ENCODE measurements at regions not wholly inside any gene's neighbourhood (a gene's known extent, or its start where the extent isn't known, plus 50 kb on each side); places are given as distances from the start of the nearest gene placed in this dataset.

GRCh38 chr9:32869404-32869803, 86.1 kb downstream of the TMEM215 start:
- no peaks in the 10 kb centered on the region for H3K9me3 ChIP-seq (ENCODE audit: control insufficient read depth, low read depth, low read length)
- H3K79me2 ChIP-seq (ENCODE audit: control insufficient read depth, insufficient read depth, low read length) = no peaks in the 10 kb centered on the region
- no peaks in the 10 kb centered on the region for H3K27me3 ChIP-seq (ENCODE audit: control insufficient read depth, extremely low read depth, insufficient read depth, low read length)
- H3K4me3 ChIP-seq (ENCODE audit: control insufficient read depth in 2 of 3, extremely low read depth in 1 of 3, insufficient read depth in 2 of 3, low read depth in 1 of 3, low read length in 3 of 3) = no peak overlapping the region
- H3K9me1 ChIP-seq (ENCODE audit: control insufficient read depth, extremely low read depth, insufficient read depth, low read length) = no peaks in the 10 kb centered on the region
- no peak overlapping the region for H3K9ac ChIP-seq (ENCODE audit: control insufficient read depth, extremely low read depth, insufficient read depth, low read length)
- no peak overlapping the region for H2AFZ ChIP-seq (ENCODE audit: control insufficient read depth, low read length)
- TF ChIP-seq CTCF (optimal IDR thresholded peaks at IDR 0.05 in 1 of 3, IDR thresholded peaks at IDR 0.05 in 1 of 3, conservative IDR thresholded peaks at IDR 0.05 in 1 of 3; ENCODE audit: extremely low read depth in 1 of 3, insufficient read depth in 2 of 3, low read length in 3 of 3) = no peak
- no peak for TF ChIP-seq EZH2 (IDR thresholded peaks at IDR 0.05; ENCODE audit: low read length)
- no peak overlapping the region for H3K4me2 ChIP-seq (ENCODE audit: control insufficient read depth, extremely low read depth, insufficient read depth, low read depth, low read length)
- dilution Hi-C loops (cut with MboI; ENCODE audit: extremely low pct_ligation_motif_present, low sequenced_read_pairs) = no loop called here
- no peaks in the 10 kb centered on the region for H3K4me1 ChIP-seq (ENCODE audit: control insufficient read depth, extremely low read depth, insufficient read depth, low read length)
- no peak for DNase-seq (ENCODE audit: low read depth, low spot score)
- H3K36me3 ChIP-seq (ENCODE audit: control insufficient read depth in 2 of 2, extremely low read depth in 1 of 2, insufficient read depth in 2 of 2, low read length in 2 of 2) = no peaks in the 10 kb centered on the region
- no peak overlapping the region for H3K27ac ChIP-seq (ENCODE audit: control insufficient read depth, insufficient read depth, low read length)
- no peak for FAIRE-seq
- H4K20me1 ChIP-seq (ENCODE audit: control insufficient read depth, extremely low read depth, insufficient read depth, low read length) = no peaks in the 10 kb centered on the region

- Histone ChIP-seq H4K20me1 (ENCODE audit: control insufficient read depth, extremely low read depth, insufficient read depth, low read length) (no peaks in the 10 kb centered on the region), H3K9ac (ENCODE audit: control insufficient read depth, extremely low read depth, insufficient read depth, low read length) (no peak overlapping the region), H3K79me2 (ENCODE audit: control insufficient read depth, insufficient read depth, low read length) (no peaks in the 10 kb centered on the region), H3K9me1 (ENCODE audit: control insufficient read depth, extremely low read depth, insufficient read depth, low read length) (no peaks in the 10 kb centered on the region), H3K4me1 (ENCODE audit: control insufficient read depth, extremely low read depth, insufficient read depth, low read length) (no peaks in the 10 kb centered on the region), H2AFZ (ENCODE audit: control insufficient read depth, low read length) (no peak overlapping the region), H3K27ac (ENCODE audit: control insufficient read depth, insufficient read depth, low read length) (no peak overlapping the region), H3K4me3 (ENCODE audit: control insufficient read depth in 2 of 3, extremely low read depth in 1 of 3, insufficient read depth in 2 of 3, low read depth in 1 of 3, low read length in 3 of 3) (no peak overlapping the region), H3K4me2 (ENCODE audit: control insufficient read depth, extremely low read depth, insufficient read depth, low read depth, low read length) (no peak overlapping the region), H3K36me3 (ENCODE audit: control insufficient read depth in 2 of 2, extremely low read depth in 1 of 2, insufficient read depth in 2 of 2, low read length in 2 of 2) (no peaks in the 10 kb centered on the region), H3K9me3 (ENCODE audit: control insufficient read depth, low read depth, low read length) (no peaks in the 10 kb centered on the region), H3K27me3 (ENCODE audit: control insufficient read depth, extremely low read depth, insufficient read depth, low read length) (no peaks in the 10 kb centered on the region)
- DNase-seq (ENCODE audit: low read depth, low spot score) = no peak
- dilution Hi-C loops (cut with MboI; ENCODE audit: extremely low pct_ligation_motif_present, low sequenced_read_pairs) = no loop called here
- no peak for TF ChIP-seq EZH2 (IDR thresholded peaks at IDR 0.05; ENCODE audit: low read length)
- no peak for TF ChIP-seq CTCF (optimal IDR thresholded peaks at IDR 0.05 in 1 of 3, IDR thresholded peaks at IDR 0.05 in 1 of 3, conservative IDR thresholded peaks at IDR 0.05 in 1 of 3; ENCODE audit: extremely low read depth in 1 of 3, insufficient read depth in 2 of 3, low read length in 3 of 3)
- FAIRE-seq = no peak
Measured at GRCh38 chr9:32873131-32873530, 89.8 kb downstream of the TMEM215 start.

All from keratinocyte (primary cell).